Lower leg skin (tissue), 4 donors: ENCODE measurements at regions not wholly inside any gene's neighbourhood (a gene's known extent, or its start where the extent isn't known, plus 50 kb on each side); places are given as distances from the start of the nearest gene placed in this dataset.

ENCODE experiments used
- DNase-seq, 2 donors: peaks; one replicate each; pipeline ENCODE4 v3.0.0-alpha.2; 2019; ENCODE audit warnings: low spot score in 2 of 2
- H3K4me3 ChIP-seq: fragments of 200-600 bp; sonication (generic); 2 replicates; pipeline ENCODE4 v1.5.1; 2017; ENCODE audit warnings: mild to moderate bottlenecking, low read depth; ENCODE audit not compliant: poor library complexity, severe bottlenecking
- CTCF ChIP-seq, 3 donors: fragments of 450-650 bp; IDR thresholded peaks; one replicate each; pipeline ENCODE4 v1.5.1; 2016; ENCODE audit warnings: antibody characterized with exemption in 3 of 3, mild to moderate bottlenecking in 3 of 3, moderate library complexity in 2 of 3
- POLR2A ChIP-seq, 2 donors: fragments of 450-650 bp; IDR thresholded peaks; one replicate each; pipeline ENCODE4 v1.6.1; 2016 to 2017; ENCODE audit warnings: antibody characterized with exemption in 2 of 2, mild to moderate bottlenecking in 1 of 2, moderate library complexity in 1 of 2
- WGBS, 2 donors: methylation state at CpG; one replicate each; pipeline ENCODE4 v1.1.5; 2018; 5-methylcytosine and 5-hydroxymethylcytosine counted together
- intact Hi-C: fragments of 100-400 bp; cut with DNase I; formaldehyde crosslinking; loops from one replicate; pipeline ENCODE4 v1.15.0; 2023; ENCODE audit warnings: low total_unique reads

DNA sequence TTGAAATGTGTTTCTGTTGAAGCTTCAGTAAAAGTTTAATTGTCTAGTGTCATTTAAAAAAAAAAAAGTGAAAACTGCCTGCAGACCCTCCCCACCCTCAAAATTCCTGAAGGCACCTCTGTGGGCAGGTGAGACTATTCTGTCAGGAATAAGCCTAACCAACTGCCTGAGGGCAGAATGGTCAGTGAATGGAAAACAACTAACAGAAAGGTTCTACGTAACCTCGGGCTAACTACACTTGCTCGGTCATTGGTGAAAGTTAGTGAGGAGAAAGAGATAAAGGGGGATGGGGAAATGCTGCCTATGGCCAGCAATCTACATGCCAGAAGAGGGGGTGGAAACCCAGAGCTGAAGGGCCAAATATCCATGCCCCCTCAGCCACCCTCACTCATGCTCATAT lies 108.6 kb upstream of the SLC24A5 start:
- intact Hi-C loops, result no loop called here
- no peak overlapping the region for H3K4me3 ChIP-seq
- TF ChIP-seq POLR2A (IDR thresholded peaks at IDR 0.05), result no peak
- no peak for TF ChIP-seq CTCF (IDR thresholded peaks at IDR 0.05)
- no peak for DNase-seq
- 93 to 94% methylated on average over 3 of the region's 3 CpGs for WGBS, 2 donors

DNA sequence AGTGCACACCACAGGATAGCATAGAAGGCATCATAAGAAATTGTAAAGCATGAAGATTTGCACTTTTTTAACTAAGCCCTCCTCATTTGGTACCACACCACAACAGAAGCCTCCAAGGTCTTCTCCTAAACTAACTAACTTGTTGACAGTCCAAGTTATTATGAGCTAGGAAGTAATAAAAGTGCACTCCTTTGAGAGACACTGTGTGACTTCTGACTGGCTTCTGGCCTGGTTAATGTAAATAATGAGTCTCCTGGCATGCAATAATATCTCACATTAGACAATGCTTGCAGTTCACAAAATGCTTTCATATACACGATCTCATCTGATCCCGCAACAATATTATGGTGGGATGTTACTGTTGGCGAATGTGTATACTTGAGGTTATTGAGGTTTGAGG lies 103.9 kb upstream of the SLC24A5 start:
- intact Hi-C loops, result no loop called here
- DNase-seq, result no peak
- WGBS, 2 donors, result 90 to 93% methylated on average over 3 of the region's 3 CpGs
- H3K4me3 ChIP-seq, result no peak overlapping the region
- TF ChIP-seq POLR2A (IDR thresholded peaks at IDR 0.05) (no peak), CTCF (IDR thresholded peaks at IDR 0.05) (no peak)

DNA sequence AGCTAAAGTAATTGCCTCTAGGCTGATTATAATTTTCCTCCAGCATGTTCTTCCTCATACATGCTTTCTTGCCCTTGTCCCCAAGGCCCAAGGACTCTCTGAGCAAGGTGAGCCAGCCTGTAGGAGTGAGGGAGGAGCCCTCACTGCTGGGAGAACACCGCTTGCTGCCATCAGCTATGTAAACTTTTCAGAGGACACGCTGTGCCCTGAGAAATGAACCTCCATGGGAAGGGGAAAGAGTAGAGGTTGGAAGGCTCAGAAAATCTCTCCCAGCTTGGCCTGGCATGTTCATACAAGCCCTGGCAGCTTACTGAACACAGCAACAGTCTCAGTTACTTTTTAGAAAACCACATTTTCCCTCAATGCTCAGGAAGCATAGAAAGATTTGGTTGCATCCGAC lies 103.0 kb upstream of the SLC24A5 start:
- TF ChIP-seq CTCF (IDR thresholded peaks at IDR 0.05) (no peak), POLR2A (IDR thresholded peaks at IDR 0.05) (no peak)
- peak in 1 of 2 donors; percentile 25 for DNase-seq
- 52 to 60% methylated on average over 3 of the region's 3 CpGs for WGBS, 2 donors
- H3K4me3 ChIP-seq, result no peak overlapping the region
- intact Hi-C loops, result no loop called here

GRCh38 chr15:48020166-48020565 lies 100.6 kb upstream of the SLC24A5 start:
- DNase-seq, result no peak
- intact Hi-C loops, result no loop called here
- WGBS, 2 donors, result 65 to 66% methylated on average over 6 of the region's 6 CpGs
- H3K4me3 ChIP-seq, result no peak overlapping the region
- TF ChIP-seq POLR2A (IDR thresholded peaks at IDR 0.05), result no peak
- TF ChIP-seq CTCF (IDR thresholded peaks at IDR 0.05), result no peak

DNA sequence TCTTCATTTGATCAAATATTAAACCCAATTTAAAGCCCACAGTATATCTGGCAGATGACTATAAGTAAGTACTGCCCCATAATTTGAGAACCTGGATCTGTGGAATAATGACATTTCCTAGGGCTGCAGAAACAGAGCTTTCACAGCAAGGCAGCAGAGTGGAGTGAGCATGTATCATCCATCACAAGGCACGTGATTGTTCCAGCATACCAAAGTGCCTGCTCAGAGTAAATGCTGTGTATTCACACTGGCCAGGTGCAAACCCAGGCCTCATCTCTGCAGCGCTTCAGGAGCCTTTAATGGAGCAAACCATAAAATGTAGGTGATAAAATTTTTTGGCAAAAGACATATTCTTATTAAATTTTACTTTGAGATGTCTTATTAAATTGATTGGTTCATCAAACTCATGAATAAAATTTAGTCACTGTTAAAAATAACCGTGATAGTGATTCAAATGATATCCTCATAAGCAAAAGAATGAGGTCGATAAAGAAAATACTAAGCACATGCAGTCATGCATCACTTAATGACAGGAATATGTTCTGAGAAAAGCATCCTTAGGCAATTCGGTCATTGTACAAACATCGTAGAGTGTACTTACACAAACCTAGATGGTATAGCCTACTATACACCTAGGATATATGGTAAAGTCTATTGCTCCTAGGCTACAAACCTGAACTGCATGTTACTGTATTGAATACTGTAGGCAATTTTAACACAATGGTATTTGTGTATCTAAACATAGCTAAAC lies 99.3 kb upstream of the SLC24A5 start:
- DNase-seq, result no peak
- intact Hi-C loops, result no loop called here
- H3K4me3 ChIP-seq, result no peak overlapping the region
- TF ChIP-seq CTCF (IDR thresholded peaks at IDR 0.05) (no peak), POLR2A (IDR thresholded peaks at IDR 0.05) (no peak)
- WGBS, 2 donors, result 79 to 81% methylated on average over 6 of the region's 6 CpGs

DNA sequence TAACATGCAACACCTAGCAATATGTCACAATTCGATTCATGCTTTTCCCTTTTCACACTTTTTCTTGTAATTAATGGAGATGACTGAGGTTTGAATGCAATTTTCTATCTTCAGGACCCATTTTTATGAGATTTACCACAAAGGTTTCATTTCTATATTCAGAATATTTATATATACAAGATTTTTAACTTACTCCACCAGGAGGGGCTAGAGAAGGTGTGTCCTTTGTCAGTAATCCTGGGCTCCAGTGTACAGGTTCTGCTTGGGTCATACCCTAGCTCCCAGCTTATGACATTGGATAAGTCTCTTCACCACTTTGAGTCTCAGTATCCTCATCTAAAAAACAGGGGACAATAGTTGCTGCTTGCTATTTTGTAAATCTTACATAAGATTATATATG lies 95.7 kb upstream of the SLC24A5 start:
- WGBS, 2 donors, result 81 to 94% methylated on average over 1 of the region's 1 CpG
- TF ChIP-seq CTCF (IDR thresholded peaks at IDR 0.05) (no peak), POLR2A (IDR thresholded peaks at IDR 0.05) (no peak)
- intact Hi-C loops, result no loop called here
- no peak overlapping the region for H3K4me3 ChIP-seq
- no peak for DNase-seq
